ENCODE measurements at regions not wholly inside any gene's neighbourhood (a gene's known extent, or its start where the extent isn't known, plus 50 kb on each side); places are given as distances from the start of the nearest gene placed in this dataset.

DNA sequence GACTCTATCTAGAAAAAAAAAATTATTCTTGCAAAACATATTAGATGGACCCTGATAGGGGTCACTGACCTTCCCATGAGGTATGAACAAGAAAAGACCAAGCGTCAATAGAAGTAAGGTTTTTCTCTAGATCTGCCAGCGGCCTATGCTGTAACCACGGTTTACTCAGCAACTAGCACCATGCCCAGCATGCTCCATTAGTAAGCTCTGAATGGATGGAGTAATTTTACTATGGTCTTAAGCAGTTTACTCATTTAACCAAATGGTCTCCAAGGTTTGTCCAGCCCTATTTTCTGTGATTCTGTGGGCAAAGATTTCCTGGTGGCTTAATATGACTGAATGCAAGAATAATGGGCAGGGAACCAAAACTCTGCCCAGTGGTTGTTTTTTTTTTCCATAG is 113.9 kb downstream of the ADSS2 start:
- no peak for TF ChIP-seq EP300 (IDR thresholded peaks at IDR 0.05)
- TF ChIP-seq CTCF (IDR thresholded peaks at IDR 0.05) = no peak
- no peak for TF ChIP-seq POLR2AphosphoS5 (IDR thresholded peaks at IDR 0.05)

All from stomach (tissue), 4 donors.